GM12865 (cell line): ENCODE measurements at regions not wholly inside any gene's neighbourhood (a gene's known extent, or its start where the extent isn't known, plus 50 kb on each side); places are given as distances from the start of the nearest gene placed in this dataset.

Experiments used
- DNase-seq: peaks from one replicate; pipeline ENCODE4 v3.0.0; 2010; ENCODE audit warnings: low read depth
- H3K4me3 ChIP-seq: 2 replicates; pipeline ENCODE4 v1.5.1; 2011; ENCODE audit warnings: mild to moderate bottlenecking, low read depth, low read length, control low read depth
- CTCF ChIP-seq: IDR thresholded peaks from 2 replicates; pipeline ENCODE4 v1.5.1; 2011; ENCODE audit warnings: low read length, control low read depth, low read depth, inconsistent platforms; ENCODE audit not compliant: insufficient read depth; ENCODE audit errors: missing control alignments

- TF ChIP-seq CTCF, result no peak
Observed at GRCh38 chr1:37305841-37306240, 168.5 kb upstream of the ZC3H12A start.

GRCh38 chr1:37306461-37306860 lies 167.9 kb upstream of the ZC3H12A start:
- no peak overlapping the region for H3K4me3 ChIP-seq
- TF ChIP-seq CTCF, result no peak
- no peak for DNase-seq

More at GRCh38 chr1:37305841-37306240, 168.5 kb upstream of the ZC3H12A start:
- DNase-seq, result no peak
- no peak overlapping the region for H3K4me3 ChIP-seq

- no peak for TF ChIP-seq CTCF
- no peak for DNase-seq
- H3K4me3 ChIP-seq, result no peak overlapping the region
Observed at GRCh38 chr1:37306871-37307270, 167.5 kb upstream of the ZC3H12A start.

GRCh38 chr1:37308031-37308960 lies 166.1 kb upstream of the ZC3H12A start:
- no peak for DNase-seq
- no peak for TF ChIP-seq CTCF
- no peak overlapping the region for H3K4me3 ChIP-seq

- no peak for TF ChIP-seq CTCF
- no peak overlapping the region for H3K4me3 ChIP-seq
Observed at GRCh38 chr1:37309574-37309973, 164.8 kb upstream of the ZC3H12A start.

GRCh38 chr1:37310064-37310463 lies 164.3 kb upstream of the ZC3H12A start:
- no peak for TF ChIP-seq CTCF

More at GRCh38 chr1:37309574-37309973, 164.8 kb upstream of the ZC3H12A start:
- no peak for DNase-seq

More at GRCh38 chr1:37310064-37310463, 164.3 kb upstream of the ZC3H12A start:
- no peak overlapping the region for H3K4me3 ChIP-seq
- no peak for DNase-seq
